HEK293 (cell line): ENCODE measurements at regions not wholly inside any gene's neighbourhood (a gene's known extent, or its start where the extent isn't known, plus 50 kb on each side); places are given as distances from the start of the nearest gene placed in this dataset.

ENCODE experiments used
- CTCF ChIA-PET: fragments of 350-600 bp; formaldehyde crosslinking; extraction: SDS; loops from one replicate; lab custom pipeline; 2021; ENCODE audit warnings: antibody characterized with exemption; lab: Yijun Ruan, JAX
- POLR2A ChIA-PET: fragments of 300-600 bp; formaldehyde crosslinking; extraction: SDS; loops from one replicate; lab custom pipeline; 2020; ENCODE audit warnings: antibody characterized with exemption, inconsistent platforms; lab: Yijun Ruan, JAX
- H3K27ac ChIP-seq: fragments of 200-500 bp; sonication (Bioruptor generic); 2 replicates; pipeline ENCODE4 v1.5.1; 2014; ENCODE audit warnings: low read depth, low read length, control low read depth, inconsistent platforms; ENCODE audit errors: extremely low read depth
- H3K36me3 ChIP-seq, 2 experiments: fragments of 200-500 bp in 1 of 2; sonication (Bioruptor generic) in 1 of 2; 1 replicate in 1 of 2; 2 replicates in 1 of 2; pipeline ENCODE4 v1.5.1; 2014 to 2017; ENCODE audit warnings: inconsistent platforms in 2 of 2, low read length in 2 of 2; ENCODE audit not compliant: control insufficient read depth in 2 of 2, insufficient read depth in 1 of 2
- H3K4me1 ChIP-seq: fragments of 200-500 bp; sonication (Bioruptor generic); 2 replicates; pipeline ENCODE4 v1.5.1; 2014; ENCODE audit warnings: mild to moderate bottlenecking, low read length, inconsistent platforms; ENCODE audit not compliant: control insufficient read depth, insufficient read depth
- H3K4me3 ChIP-seq: 2 replicates; pipeline ENCODE4 v1.5.1; 2011; ENCODE audit warnings: low read depth, mild to moderate bottlenecking, control low read depth, low read length, moderate library complexity
- H3K9me3 ChIP-seq: fragments of 200-500 bp; sonication (Bioruptor generic); 2 replicates; pipeline ENCODE4 v1.5.1; 2014; ENCODE audit warnings: low read depth, low read length, inconsistent platforms; ENCODE audit not compliant: control insufficient read depth, insufficient read depth
- MYNN ChIP-seq: fragments of 450-650 bp; formaldehyde crosslinking; IDR thresholded peaks from 2 replicates; pipeline ENCODE4 v1.5.1; 2016; ENCODE audit warnings: missing biosample characterization, missing genetic modification characterization, borderline replicate concordance
- MZF1 ChIP-seq: fragments of 450-650 bp; formaldehyde crosslinking; IDR thresholded peaks from 2 replicates; pipeline ENCODE4 v1.5.1; 2017; ENCODE audit warnings: missing biosample characterization, missing genetic modification characterization, borderline replicate concordance
- SCRT1 ChIP-seq: fragments of 450-650 bp; formaldehyde crosslinking; IDR thresholded peaks from 2 replicates; pipeline ENCODE4 v1.5.1; 2016; ENCODE audit warnings: missing biosample characterization, missing genetic modification characterization, borderline replicate concordance
- SP7 ChIP-seq: fragments of 450-650 bp; formaldehyde crosslinking; IDR thresholded peaks from 2 replicates; pipeline ENCODE4 v1.5.1; 2016; ENCODE audit warnings: missing biosample characterization, missing genetic modification characterization
- ZBTB1 ChIP-seq: fragments of 450-650 bp; formaldehyde crosslinking; IDR thresholded peaks from 2 replicates; pipeline ENCODE4 v1.5.1; 2016; ENCODE audit warnings: missing biosample characterization, missing genetic modification characterization
- ZBTB17 ChIP-seq: fragments of 450-650 bp; formaldehyde crosslinking; IDR thresholded peaks from 2 replicates; pipeline ENCODE4 v1.5.1; 2016; ENCODE audit warnings: missing biosample characterization, missing genetic modification characterization
- ZBTB20 ChIP-seq: fragments of 450-650 bp; formaldehyde crosslinking; IDR thresholded peaks from 2 replicates; pipeline ENCODE4 v1.5.1; 2016; ENCODE audit warnings: missing biosample characterization, missing genetic modification characterization
- ZNF121 ChIP-seq: fragments of 450-650 bp; formaldehyde crosslinking; IDR thresholded peaks from 2 replicates; pipeline ENCODE4 v1.5.1; 2016; ENCODE audit warnings: missing biosample characterization, missing genetic modification characterization
- ZNF341 ChIP-seq: fragments of 450-650 bp; formaldehyde crosslinking; IDR thresholded peaks from 2 replicates; pipeline ENCODE4; 2016; ENCODE audit warnings: low read depth, missing biosample characterization, missing genetic modification characterization
- ZNF391 ChIP-seq: fragments of 450-650 bp; formaldehyde crosslinking; IDR thresholded peaks from 2 replicates; pipeline ENCODE4 v1.5.1; 2016; ENCODE audit warnings: low read depth, missing biosample characterization, missing genetic modification characterization, borderline replicate concordance
- ZNF426 ChIP-seq: fragments of 450-650 bp; formaldehyde crosslinking; IDR thresholded peaks from 2 replicates; pipeline ENCODE4 v1.5.1; 2017; ENCODE audit warnings: missing biosample characterization, missing genetic modification characterization, mild to moderate bottlenecking, inconsistent platforms, moderate library complexity
- ZNF521 ChIP-seq: fragments of 450-650 bp; formaldehyde crosslinking; IDR thresholded peaks from 2 replicates; pipeline ENCODE4 v1.5.1; 2017; ENCODE audit warnings: missing biosample characterization, mild to moderate bottlenecking, missing genetic modification characterization
- ZNF555 ChIP-seq: fragments of 450-650 bp; formaldehyde crosslinking; conservative IDR thresholded peaks from 2 replicates; pipeline ENCODE4 v1.5.1; 2017; ENCODE audit warnings: missing biosample characterization, mild to moderate bottlenecking, missing genetic modification characterization, inconsistent platforms
- ZNF558 ChIP-seq: fragments of 450-650 bp; formaldehyde crosslinking; IDR thresholded peaks from 2 replicates; pipeline ENCODE4 v1.5.1; 2016; ENCODE audit warnings: missing biosample characterization, missing genetic modification characterization
- ZNF596 ChIP-seq: fragments of 450-650 bp; IDR thresholded peaks from 2 replicates; pipeline ENCODE4 v1.5.0; 2018; ENCODE audit warnings: missing biosample characterization, mild to moderate bottlenecking, missing genetic modification characterization, moderate library complexity
- ZNF626 ChIP-seq: fragments of 450-650 bp; sonication (Bioruptor Pico); formaldehyde crosslinking; IDR thresholded peaks from 2 replicates; pipeline ENCODE4 v1.5.1; 2018; ENCODE audit warnings: missing biosample characterization, missing genetic modification characterization, inconsistent platforms
- ZNF670 ChIP-seq: fragments of 450-650 bp; formaldehyde crosslinking; IDR thresholded peaks from 2 replicates; pipeline ENCODE4 v1.5.1; 2016; ENCODE audit warnings: missing biosample characterization, missing genetic modification characterization, low read depth
- ZNF777 ChIP-seq: fragments of 450-650 bp; formaldehyde crosslinking; IDR thresholded peaks from 2 replicates; pipeline ENCODE4 v1.5.1; 2017; ENCODE audit warnings: missing biosample characterization, missing genetic modification characterization, borderline replicate concordance
- TF ChIP-seq, protein P1 (sequence below): fragments of 450-650 bp; formaldehyde crosslinking; IDR thresholded peaks from 2 replicates; pipeline ENCODE4 v1.5.1; 2016; ENCODE audit warnings: missing biosample characterization, missing genetic modification characterization
- TF ChIP-seq, protein P2 (sequence below): fragments of 450-650 bp; formaldehyde crosslinking; IDR thresholded peaks from 2 replicates; pipeline ENCODE4 v1.5.1; 2017; ENCODE audit warnings: missing biosample characterization, missing genetic modification characterization
- TF ChIP-seq, protein P3 (sequence below): fragments of 450-650 bp; formaldehyde crosslinking; IDR thresholded peaks from 2 replicates; pipeline ENCODE4 v1.5.1; 2016; ENCODE audit warnings: missing biosample characterization, missing genetic modification characterization
- TF ChIP-seq, protein P4 (sequence below): fragments of 450-650 bp; formaldehyde crosslinking; IDR thresholded peaks from 2 replicates; pipeline ENCODE4 v1.5.1; 2016; ENCODE audit warnings: missing biosample characterization, missing genetic modification characterization

DNA sequence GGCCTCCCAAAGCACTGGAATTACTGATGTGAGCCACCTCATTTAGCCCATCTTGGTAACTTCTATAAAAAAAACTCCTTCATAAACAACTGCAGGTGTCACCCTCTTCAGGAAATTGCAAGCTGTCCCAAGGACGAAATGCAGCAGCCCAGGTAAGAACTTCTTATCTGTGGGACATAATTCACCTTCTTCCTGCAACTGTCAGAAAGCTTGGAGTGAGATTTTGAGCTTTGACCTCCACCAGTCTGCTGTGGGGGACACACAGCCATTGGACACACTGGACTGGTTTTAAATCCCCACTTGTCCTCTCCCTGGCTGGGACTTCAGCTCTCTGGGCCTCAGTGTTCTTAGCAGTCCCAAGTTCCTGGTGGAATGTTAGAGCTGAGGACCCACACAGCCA lies 368.5 kb downstream of the MN1 start:
- H3K27ac ChIP-seq: no peak overlapping the region
- TF ChIP-seq ZBTB17 (no peak), ZNF121 (no peak), ZNF391 (tag by site-specific recombination) (no peak), MYNN (tag by site-specific recombination) (no peak)
- TF ChIP-seq, all 188 proteins: peak for 0
- Histone ChIP-seq H3K4me3 (no peak overlapping the region), H3K36me3 (no peaks in the 10 kb centered on the region), H3K4me1 (no peaks in the 10 kb centered on the region), H3K9me3 (no peaks in the 10 kb centered on the region; the same call in 1 of the 2 replicates)
- ChIA-PET POLR2A (no interaction called here), CTCF (interaction anchor here (0.6 kb wide), 1 partner anchor 557 kb away, joined by 3 read pairs; no protein-coding TSS in a partner anchor)

DNA sequence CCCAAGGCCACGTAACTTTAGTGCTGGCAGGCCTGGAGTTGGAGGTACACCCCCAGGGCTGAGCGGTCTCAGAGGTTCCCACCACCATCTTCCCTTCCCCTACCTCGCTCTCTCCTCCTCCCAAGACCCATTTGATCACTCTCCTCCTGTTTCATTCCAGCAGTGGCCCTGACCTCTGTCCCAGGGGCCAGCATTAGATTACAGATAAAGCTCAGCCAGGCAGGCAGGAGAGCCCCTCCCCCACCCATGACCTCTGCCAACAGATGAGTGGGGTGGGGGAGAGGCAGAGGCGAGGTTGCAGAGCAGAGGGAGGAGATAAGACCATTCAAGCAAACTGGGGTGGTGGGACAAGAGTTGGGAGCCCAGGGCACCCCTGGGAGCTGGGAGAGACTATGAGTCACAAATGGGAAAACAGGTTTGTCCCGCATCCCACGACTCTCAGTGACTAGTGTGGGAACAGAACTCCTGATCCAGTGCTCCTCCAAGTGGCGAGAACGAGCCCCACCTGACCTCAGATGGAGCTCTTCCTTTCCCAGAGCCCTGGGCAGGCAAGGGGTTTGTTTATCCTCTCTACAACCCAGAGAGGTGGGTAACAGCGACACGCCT lies 367.9 kb downstream of the MN1 start:
- H3K4me3 ChIP-seq: no peak overlapping the region

DNA sequence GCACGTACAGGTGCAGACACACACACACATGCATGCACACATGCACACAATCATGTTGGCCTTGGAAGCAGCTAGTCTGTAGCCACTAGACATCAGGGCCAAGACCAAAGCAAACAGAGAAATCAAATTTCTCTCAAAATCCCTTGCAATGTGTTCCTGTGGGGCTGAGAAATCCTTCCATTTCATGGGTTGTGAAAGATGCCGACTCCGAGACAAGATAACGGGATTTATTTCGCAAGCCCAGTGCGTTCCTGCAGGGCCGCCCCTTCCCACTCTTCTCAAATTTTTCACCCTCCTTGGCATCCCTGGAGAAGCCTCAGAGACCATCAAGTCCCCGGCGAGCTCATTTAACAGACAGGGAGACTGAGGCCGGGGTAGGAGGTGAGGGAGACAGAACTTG lies 366.7 kb downstream of the MN1 start:
- no peak overlapping the region for H3K27ac ChIP-seq
- TF ChIP-seq ZNF555 (tag by site-specific recombination) (no peak), ZNF341 (tag by site-specific recombination) (no peak), ZNF521 (no peak), MZF1 (tag by site-specific recombination) (no peak), SCRT1 (tag by site-specific recombination) (no peak), ZBTB1 (tag by site-specific recombination) (no peak), ZNF777 (tag by site-specific recombination) (no peak), ZNF426 (no peak), SP7 (tag by site-specific recombination) (no peak), ZNF670 (tag by site-specific recombination) (no peak), ZNF558 (tag by site-specific recombination) (no peak), ZBTB20 (tag by site-specific recombination) (no peak), ZNF596 (tag by site-specific recombination) (no peak)
- TF ChIP-seq, protein P1, sequence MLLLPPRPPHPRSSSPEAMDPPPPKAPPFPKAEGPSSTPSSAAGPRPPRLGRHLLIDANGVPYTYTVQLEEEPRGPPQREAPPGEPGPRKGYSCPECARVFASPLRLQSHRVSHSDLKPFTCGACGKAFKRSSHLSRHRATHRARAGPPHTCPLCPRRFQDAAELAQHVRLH (tag by site-specific recombination): no peak
- TF ChIP-seq, protein P2, sequence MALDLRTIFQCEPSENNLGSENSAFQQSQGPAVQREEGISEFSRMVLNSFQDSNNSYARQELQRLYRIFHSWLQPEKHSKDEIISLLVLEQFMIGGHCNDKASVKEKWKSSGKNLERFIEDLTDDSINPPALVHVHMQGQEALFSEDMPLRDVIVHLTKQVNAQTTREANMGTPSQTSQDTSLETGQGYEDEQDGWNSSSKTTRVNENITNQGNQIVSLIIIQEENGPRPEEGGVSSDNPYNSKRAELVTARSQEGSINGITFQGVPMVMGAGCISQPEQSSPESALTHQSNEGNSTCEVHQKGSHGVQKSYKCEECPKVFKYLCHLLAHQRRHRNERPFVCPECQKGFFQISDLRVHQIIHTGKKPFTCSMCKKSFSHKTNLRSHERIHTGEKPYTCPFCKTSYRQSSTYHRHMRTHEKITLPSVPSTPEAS (tag by site-specific recombination): no peak
- TF ChIP-seq, protein P3, sequence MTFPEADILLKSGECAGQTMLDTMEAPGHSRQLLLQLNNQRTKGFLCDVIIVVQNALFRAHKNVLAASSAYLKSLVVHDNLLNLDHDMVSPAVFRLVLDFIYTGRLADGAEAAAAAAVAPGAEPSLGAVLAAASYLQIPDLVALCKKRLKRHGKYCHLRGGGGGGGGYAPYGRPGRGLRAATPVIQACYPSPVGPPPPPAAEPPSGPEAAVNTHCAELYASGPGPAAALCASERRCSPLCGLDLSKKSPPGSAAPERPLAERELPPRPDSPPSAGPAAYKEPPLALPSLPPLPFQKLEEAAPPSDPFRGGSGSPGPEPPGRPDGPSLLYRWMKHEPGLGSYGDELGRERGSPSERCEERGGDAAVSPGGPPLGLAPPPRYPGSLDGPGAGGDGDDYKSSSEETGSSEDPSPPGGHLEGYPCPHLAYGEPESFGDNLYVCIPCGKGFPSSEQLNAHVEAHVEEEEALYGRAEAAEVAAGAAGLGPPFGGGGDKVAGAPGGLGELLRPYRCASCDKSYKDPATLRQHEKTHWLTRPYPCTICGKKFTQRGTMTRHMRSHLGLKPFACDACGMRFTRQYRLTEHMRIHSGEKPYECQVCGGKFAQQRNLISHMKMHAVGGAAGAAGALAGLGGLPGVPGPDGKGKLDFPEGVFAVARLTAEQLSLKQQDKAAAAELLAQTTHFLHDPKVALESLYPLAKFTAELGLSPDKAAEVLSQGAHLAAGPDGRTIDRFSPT (tag by site-specific recombination): no peak

More for the DNA sequence above, 367.9 kb downstream of the MN1 start:
- POLR2A ChIA-PET: no interaction called here
- no peaks in the 10 kb centered on the region for H3K36me3 ChIP-seq
- no peak overlapping the region for H3K27ac ChIP-seq
- no peak for TF ChIP-seq ZNF626 (tag by site-specific recombination)
- TF ChIP-seq, protein P4, sequence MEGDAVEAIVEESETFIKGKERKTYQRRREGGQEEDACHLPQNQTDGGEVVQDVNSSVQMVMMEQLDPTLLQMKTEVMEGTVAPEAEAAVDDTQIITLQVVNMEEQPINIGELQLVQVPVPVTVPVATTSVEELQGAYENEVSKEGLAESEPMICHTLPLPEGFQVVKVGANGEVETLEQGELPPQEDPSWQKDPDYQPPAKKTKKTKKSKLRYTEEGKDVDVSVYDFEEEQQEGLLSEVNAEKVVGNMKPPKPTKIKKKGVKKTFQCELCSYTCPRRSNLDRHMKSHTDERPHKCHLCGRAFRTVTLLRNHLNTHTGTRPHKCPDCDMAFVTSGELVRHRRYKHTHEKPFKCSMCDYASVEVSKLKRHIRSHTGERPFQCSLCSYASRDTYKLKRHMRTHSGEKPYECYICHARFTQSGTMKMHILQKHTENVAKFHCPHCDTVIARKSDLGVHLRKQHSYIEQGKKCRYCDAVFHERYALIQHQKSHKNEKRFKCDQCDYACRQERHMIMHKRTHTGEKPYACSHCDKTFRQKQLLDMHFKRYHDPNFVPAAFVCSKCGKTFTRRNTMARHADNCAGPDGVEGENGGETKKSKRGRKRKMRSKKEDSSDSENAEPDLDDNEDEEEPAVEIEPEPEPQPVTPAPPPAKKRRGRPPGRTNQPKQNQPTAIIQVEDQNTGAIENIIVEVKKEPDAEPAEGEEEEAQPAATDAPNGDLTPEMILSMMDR (tag by site-specific recombination): peak; percentile 21; the same call in 1 of the 2 replicates
- TF ChIP-seq, all 188 proteins: peak for 1
- CTCF ChIA-PET: interaction anchor here (0.6 to 0.7 kb wide), 2 partner anchors 405 to 556 kb away, joined by 3 to 4 read pairs; no protein-coding TSS in a partner anchor
- Histone ChIP-seq H3K9me3 (no peaks in the 10 kb centered on the region; the same call in 1 of the 2 replicates), H3K4me1 (no peaks in the 10 kb centered on the region)

More for the DNA sequence above, 366.7 kb downstream of the MN1 start:
- no peaks in the 10 kb centered on the region for H3K36me3 ChIP-seq
- no peaks in the 10 kb centered on the region; the same call in 1 of the 2 replicates for H3K9me3 ChIP-seq
- ChIA-PET POLR2A (interaction anchor here (0.6 kb wide), 1 partner anchor 371 kb away, joined by 3 read pairs; no protein-coding TSS in a partner anchor), CTCF (interaction anchor here (0.6 kb wide), 2 partner anchors 38 to 444 kb away, joined by 3 read pairs; no protein-coding TSS in a partner anchor)
- no peaks in the 10 kb centered on the region for H3K4me1 ChIP-seq
- no peak overlapping the region for H3K4me3 ChIP-seq
